Heart left ventricle (tissue), 13 donors: ENCODE measurements at regions not wholly inside any gene's neighbourhood (a gene's known extent, or its start where the extent isn't known, plus 50 kb on each side); places are given as distances from the start of the nearest gene placed in this dataset.
"Not testable (repeated sequence)": the region's sequence is repeated elsewhere in the genome, so short reads cannot be mapped to it uniquely, and the experiment has no call there.

Experiments
- CTCF ChIP-seq, 12 donors: fragments of 200-600 bp; sonication (generic) in 4 of 12; IDR thresholded peaks; one replicate each; pipeline versions ENCODE4 v1.5.0 to v1.8.0; 2018 to 2022; ENCODE audit warnings: antibody characterized with exemption in 12 of 12, mild to moderate bottlenecking in 5 of 12
- POLR2A ChIP-seq, 2 donors: fragments of 450-650 bp; IDR thresholded peaks; one replicate each; pipeline ENCODE4 v1.6.1; 2017; ENCODE audit warnings: antibody characterized with exemption in 2 of 2, mild to moderate bottlenecking in 2 of 2, moderate library complexity in 2 of 2
- donor health status: ischemic (EF 13 %, LVEDD 7.1; RV severe dilation, severe dysfunction).
- donor health status: DM: no; HTN: yes; CAD: no.
- donor health status: DM: no; HTN: no; CAD: no.
- donor health status: ischemic (EF 25% LVEDD 6.9; RV normal size, moderate dysfunction).
- donor health status: ischemic (EF 25% LVEDD 5.7; RV mildly dilated, moderate dysfunction).
- donor health status: ischemic (EF 35%, LVEDD 5.7; RV mildly dilated, moderate dysfunction).
- donor health status: nonischemic (EF 11% LVEDD 7.7; RV severe dilation, severe dysfunction).
- donor health status: DM: yes; HTN: yes; CAD: no.
- donor health status: PGD.
- donor health status: ischemic (EF 29% LVEDD 5.4; RV normal size, mild dysfunction).
- donor health status: nonischemic (EF 23%, LVEDD 6.1; RV moderate dilation, normal function).

GRCh38 chr14:18890201-18890600 lies 77.0 kb upstream of the POTEM start:
- TF ChIP-seq CTCF, POLR2A (IDR thresholded peaks at IDR 0.05): not testable (repeated sequence)
